SHP77 treated with DMSO at 0.1 percent for 48 hours (cell line): ENCODE measurements at regions not wholly inside any gene's neighbourhood (a gene's known extent, or its start where the extent isn't known, plus 50 kb on each side); places are given as distances from the start of the nearest gene placed in this dataset.
"Not testable (repeated sequence)": the region's sequence is repeated elsewhere in the genome, so short reads cannot be mapped to it uniquely, and the experiment has no call there.

Experiments used
- DNase-seq: peaks from one replicate; lab custom pipeline; 2025; lab: John Stamatoyannopoulos, UW

- no peak for DNase-seq
These were observed 129.0 kb upstream of the RREB1 start for GRCh38 chr6:6978731-6979130.

GRCh38 chr6:6980999-6981597 lies 126.7 kb upstream of the RREB1 start:
- DNase-seq: no peak

GRCh38 chr6:6981681-6982322 lies 126.0 kb upstream of the RREB1 start:
- no peak for DNase-seq

- no peak for DNase-seq
These were observed 125.1 kb upstream of the RREB1 start for GRCh38 chr6:6982663-6983062.

GRCh38 chr6:6984585-6985366 lies 123.0 kb upstream of the RREB1 start:
- no peak for DNase-seq

- DNase-seq: no peak
These were observed 121.4 kb upstream of the RREB1 start for GRCh38 chr6:6986344-6986743.

- DNase-seq: no peak
These were observed 120.0 kb upstream of the RREB1 start for GRCh38 chr6:6987749-6988148.

GRCh38 chr6:6990059-6990458 lies 117.7 kb upstream of the RREB1 start:
- not testable (repeated sequence) for DNase-seq

- no peak for DNase-seq
These were observed 114.1 kb upstream of the RREB1 start for GRCh38 chr6:6993503-6994237.

- no peak for DNase-seq
These were observed 113.0 kb upstream of the RREB1 start for GRCh38 chr6:6994796-6995195.

- DNase-seq: no peak
These were observed 112.4 kb upstream of the RREB1 start for GRCh38 chr6:6995328-6995727.

- no peak for DNase-seq
These were observed 111.6 kb upstream of the RREB1 start for GRCh38 chr6:6996124-6996523.

- no peak for DNase-seq
These were observed 110.2 kb upstream of the RREB1 start for GRCh38 chr6:6997263-6998193.

- no peak for DNase-seq
These were observed 109.6 kb upstream of the RREB1 start for GRCh38 chr6:6998194-6998569.

- DNase-seq: no peak
These were observed 106.7 kb upstream of the RREB1 start for GRCh38 chr6:7000825-7001777.

- no peak for DNase-seq
These were observed 104.7 kb upstream of the RREB1 start for GRCh38 chr6:7003041-7003440.

GRCh38 chr6:7004581-7005297 lies 103.0 kb upstream of the RREB1 start:
- peak; percentile 3 for DNase-seq

GRCh38 chr6:7006515-7007191 lies 101.1 kb upstream of the RREB1 start:
- DNase-seq: no peak

- DNase-seq: no peak
These were observed 99.2 kb upstream of the RREB1 start for GRCh38 chr6:7008451-7008988.
